ENCODE measurements at regions not wholly inside any gene's neighbourhood (a gene's known extent, or its start where the extent isn't known, plus 50 kb on each side); places are given as distances from the start of the nearest gene placed in this dataset.

DNA sequence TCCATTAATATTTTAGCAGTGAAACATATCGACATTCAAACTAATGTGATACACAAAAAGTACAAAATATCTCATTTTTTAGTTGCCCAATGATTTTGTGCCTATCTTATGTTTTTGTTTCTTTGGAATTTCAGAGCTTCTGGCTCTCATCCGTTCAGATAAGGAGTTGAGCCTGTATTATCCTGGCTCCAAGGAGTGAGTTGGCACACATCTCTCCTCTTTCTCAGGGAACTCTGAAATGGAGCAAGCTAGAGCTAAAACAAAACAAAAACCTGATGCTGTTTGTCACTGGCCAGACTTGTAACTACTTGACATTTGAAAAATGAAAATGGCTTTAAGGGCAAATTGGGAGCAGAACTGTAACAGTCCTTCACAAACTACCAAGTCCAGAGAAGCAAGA lies 131.3 kb upstream of the SLC28A3 start:
- POLR2A ChIA-PET (ENCODE audit: unreplicated experiment) = no interaction called here
- no TSS peak for BruUV-seq (replicated peaks)
- in situ Hi-C loops (cut with MboI; ENCODE audit: low sequenced_read_pairs) = no loop called here

More for the DNA sequence above, 131.3 kb upstream of the SLC28A3 start:
- CTCF ChIA-PET = no interaction called here
- H3K9me1 ChIP-seq (ENCODE audit: insufficient read depth, low read length) = no peaks in the 10 kb centered on the region
- peaks cover 15% of the 10 kb centered on the region for H3K9me3 ChIP-seq (ENCODE audit: control insufficient read depth, insufficient read depth, low read length)
- no peak overlapping the region for H3K18ac ChIP-seq (ENCODE audit: low read depth, low read length)
- TF ChIP-seq MAZ (IDR thresholded peaks at IDR 0.05; ENCODE audit: borderline replicate concordance, low read depth, low read length) = no peak
- no peak for TF ChIP-seq MAFK (IDR thresholded peaks at IDR 0.05; ENCODE audit: low read depth, low read length)
- TF ChIP-seq SMC3 (IDR thresholded peaks at IDR 0.05; ENCODE audit: low read depth, low read length) = no peak
- TF ChIP-seq RCOR1 (IDR thresholded peaks at IDR 0.05; ENCODE audit: insufficient replicate concordance, low read length) = no peak
- no peak for TF ChIP-seq NFE2L2 (IDR thresholded peaks at IDR 0.05; ENCODE audit: low read depth, low read length)
- TF ChIP-seq BHLHE40 (IDR thresholded peaks at IDR 0.05; ENCODE audit: low read depth, low read length) = no peak
- no peak for TF ChIP-seq CHD1 (IDR thresholded peaks at IDR 0.05; ENCODE audit: low read depth, low read length)
- TF ChIP-seq MXI1 (IDR thresholded peaks at IDR 0.05; ENCODE audit: borderline replicate concordance, low read depth, low read length) = no peak
- TF ChIP-seq FOS (IDR thresholded peaks at IDR 0.05; ENCODE audit: low read depth, low read length) = no peak
- no peak for TF ChIP-seq CEBPB (IDR thresholded peaks at IDR 0.05; ENCODE audit: low read depth, low read length)
- TF ChIP-seq RAD21 (IDR thresholded peaks at IDR 0.05; ENCODE audit: low read length) = no peak
- TF ChIP-seq, protein P1, sequence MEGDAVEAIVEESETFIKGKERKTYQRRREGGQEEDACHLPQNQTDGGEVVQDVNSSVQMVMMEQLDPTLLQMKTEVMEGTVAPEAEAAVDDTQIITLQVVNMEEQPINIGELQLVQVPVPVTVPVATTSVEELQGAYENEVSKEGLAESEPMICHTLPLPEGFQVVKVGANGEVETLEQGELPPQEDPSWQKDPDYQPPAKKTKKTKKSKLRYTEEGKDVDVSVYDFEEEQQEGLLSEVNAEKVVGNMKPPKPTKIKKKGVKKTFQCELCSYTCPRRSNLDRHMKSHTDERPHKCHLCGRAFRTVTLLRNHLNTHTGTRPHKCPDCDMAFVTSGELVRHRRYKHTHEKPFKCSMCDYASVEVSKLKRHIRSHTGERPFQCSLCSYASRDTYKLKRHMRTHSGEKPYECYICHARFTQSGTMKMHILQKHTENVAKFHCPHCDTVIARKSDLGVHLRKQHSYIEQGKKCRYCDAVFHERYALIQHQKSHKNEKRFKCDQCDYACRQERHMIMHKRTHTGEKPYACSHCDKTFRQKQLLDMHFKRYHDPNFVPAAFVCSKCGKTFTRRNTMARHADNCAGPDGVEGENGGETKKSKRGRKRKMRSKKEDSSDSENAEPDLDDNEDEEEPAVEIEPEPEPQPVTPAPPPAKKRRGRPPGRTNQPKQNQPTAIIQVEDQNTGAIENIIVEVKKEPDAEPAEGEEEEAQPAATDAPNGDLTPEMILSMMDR (conservative IDR thresholded peaks at IDR 0.05; ENCODE audit: low read depth, low read length) = no peak
- TF ChIP-seq, protein P2, sequence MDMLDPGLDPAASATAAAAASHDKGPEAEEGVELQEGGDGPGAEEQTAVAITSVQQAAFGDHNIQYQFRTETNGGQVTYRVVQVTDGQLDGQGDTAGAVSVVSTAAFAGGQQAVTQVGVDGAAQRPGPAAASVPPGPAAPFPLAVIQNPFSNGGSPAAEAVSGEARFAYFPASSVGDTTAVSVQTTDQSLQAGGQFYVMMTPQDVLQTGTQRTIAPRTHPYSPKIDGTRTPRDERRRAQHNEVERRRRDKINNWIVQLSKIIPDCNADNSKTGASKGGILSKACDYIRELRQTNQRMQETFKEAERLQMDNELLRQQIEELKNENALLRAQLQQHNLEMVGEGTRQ (IDR thresholded peaks at IDR 0.05; ENCODE audit: low read depth, low read length) = no peak
- TF ChIP-seq RFX5 (IDR thresholded peaks at IDR 0.05; ENCODE audit: low read depth, low read length) = no peak
- TF ChIP-seq POLR2A (IDR thresholded peaks at IDR 0.05; ENCODE audit: low read depth, low read length) = no peak
- no peak overlapping the region for H3K27ac ChIP-seq (ENCODE audit: insufficient read depth, low read length)
- dilution Hi-C loops (cut with HindIII; ENCODE audit: low sequenced_read_pairs, unreplicated experiment) = no loop called here
- ATAC-seq (ENCODE audit: low read depth) = no peak
- H3K4ac ChIP-seq (ENCODE audit: low read depth, low read length) = no peak overlapping the region
- no peak for DNase-seq
- H2AK9ac ChIP-seq (replicated peaks; ENCODE audit: low read depth, low read length, poor library complexity) = no peak overlapping the region
- H3K27me3 ChIP-seq (ENCODE audit: control insufficient read depth, insufficient read depth, low read length) = no peaks in the 10 kb centered on the region
- no peak overlapping the region for H2BK120ac ChIP-seq (ENCODE audit: low read depth, low read length)
- H3K9ac ChIP-seq (ENCODE audit: low read depth, low read length) = no peak overlapping the region
- no peaks in the 10 kb centered on the region for H4K20me1 ChIP-seq (ENCODE audit: insufficient read depth, low read length)
- H3K4me1 ChIP-seq (ENCODE audit: control insufficient read depth, insufficient read depth, low read length) = no peaks in the 10 kb centered on the region
- H2AFZ ChIP-seq (replicated peaks; ENCODE audit: low read length, poor library complexity) = no peak overlapping the region
- no peaks in the 10 kb centered on the region for H3K79me1 ChIP-seq (ENCODE audit: low read depth in 1 of 2, low read length in 2 of 2)
- H3K56ac ChIP-seq (ENCODE audit: extremely low read depth, insufficient read depth, low read length) = no peak overlapping the region
- WGBS, 2 experiments (ENCODE audit: extremely low coverage in 2 of 2, insufficient read length in 1 of 2) = no CpG with 5 or more reads among the region's 2 CpGs
- no peak overlapping the region for H4K91ac ChIP-seq (ENCODE audit: insufficient read depth, low read depth, low read length)
- H3K23ac ChIP-seq (ENCODE audit: low read depth, low read length) = no peak overlapping the region
- H3K36me3 ChIP-seq (ENCODE audit: control insufficient read depth, insufficient read depth, low read length) = no peaks in the 10 kb centered on the region
- H4K8ac ChIP-seq (ENCODE audit: low read depth in 2 of 2, low read length in 2 of 2) = no peak overlapping the region
- H3K4me2 ChIP-seq (ENCODE audit: low read depth, low read length) = no peak overlapping the region
- no peak overlapping the region for H2BK5ac ChIP-seq (ENCODE audit: low read depth, low read length, poor library complexity, severe bottlenecking)
- no peak overlapping the region for H4K5ac ChIP-seq (ENCODE audit: low read depth, low read length)
- no peak overlapping the region for H2BK20ac ChIP-seq (ENCODE audit: low read depth, low read length)
- no peak overlapping the region for H3K4me3 ChIP-seq (ENCODE audit: insufficient read depth, low read depth, low read length)
- H3K14ac ChIP-seq (replicated peaks; ENCODE audit: low read depth, low read length) = no peak overlapping the region
- intact Hi-C loops (cut with micrococcal nuclease) = no loop called here
- no peak overlapping the region for H2AK5ac ChIP-seq (ENCODE audit: low read depth, low read length)
- H2BK15ac ChIP-seq (ENCODE audit: low read depth, low read length) = no peak overlapping the region

Measured in IMR-90 (cell line).